Heart left ventricle (tissue), 16 donors: ENCODE measurements at regions not wholly inside any gene's neighbourhood (a gene's known extent, or its start where the extent isn't known, plus 50 kb on each side); places are given as distances from the start of the nearest gene placed in this dataset.

Source experiments
- ATAC-seq, 4 donors: fragments of 200-7000 bp; cut with Tn5 transposase; one replicate each; pipeline ENCODE4 v1.9.1; 2020 to 2022; ENCODE audit warnings: moderate library complexity in 4 of 4, mild to moderate bottlenecking in 3 of 4, moderate number of reproducible peaks in 1 of 4
- DNase-seq, 5 donors: peaks; one replicate each; pipeline ENCODE4 v3.0.0-alpha.2; 2020
- H3K27ac ChIP-seq, 12 donors: fragments of 200-600 bp; sonication (generic) in 4 of 12; one replicate each; pipeline versions ENCODE4 v1.5.0 to v1.8.0; 2016 to 2022; ENCODE audit warnings: mild to moderate bottlenecking in 2 of 12
- H3K27me3 ChIP-seq, 9 donors: fragments of 200-600 bp; sonication (generic) in 2 of 9; one replicate each; pipeline versions ENCODE4 v1.5.1 to v1.8.0; 2016 to 2022; ENCODE audit warnings: mild to moderate bottlenecking in 3 of 9
- H3K36me3 ChIP-seq, 9 donors: fragments of 200-600 bp; sonication (generic) in 2 of 9; one replicate each; pipeline versions ENCODE4 v1.5.0 to v1.8.0; 2018 to 2022; ENCODE audit warnings: mild to moderate bottlenecking in 2 of 9
- H3K4me1 ChIP-seq, 12 donors: fragments of 200-600 bp; sonication (generic) in 4 of 12; one replicate each; pipeline versions ENCODE4 v1.5.0 to v1.8.0; 2016 to 2022; ENCODE audit warnings: mild to moderate bottlenecking in 3 of 12
- H3K4me3 ChIP-seq, 12 donors: fragments of 200-600 bp; sonication (generic) in 4 of 12; one replicate each; pipeline versions ENCODE4 v1.5.0 to v1.8.0; 2017 to 2022; ENCODE audit warnings: mild to moderate bottlenecking in 9 of 12, moderate library complexity in 4 of 12
- H3K9me3 ChIP-seq, 12 donors: fragments of 200-600 bp; sonication (generic) in 4 of 12; one replicate each; pipeline versions ENCODE4 v1.5.0 to v1.8.0; 2016 to 2022; ENCODE audit warnings: mild to moderate bottlenecking in 1 of 12
- POLR2A ChIP-seq, 2 donors: fragments of 450-650 bp; IDR thresholded peaks; one replicate each; pipeline ENCODE4 v1.6.1; 2017; ENCODE audit warnings: antibody characterized with exemption in 2 of 2, mild to moderate bottlenecking in 2 of 2, moderate library complexity in 2 of 2
- WGBS, 4 donors: extraction: QIAGEN DNeasy Blood & Tissue Kit in 2 of 4; methylation state at CpG; one replicate each; pipeline versions ENCODE4 v1.1.5 to v1.1.7; 2013 to 2018; 5-methylcytosine and 5-hydroxymethylcytosine counted together
- intact Hi-C, 10 donors: fragments of 100-400 bp; cut with DNase I; formaldehyde crosslinking; loops; one replicate each; pipeline versions ENCODE4 v1.11.1 to v1.14.2; 2022
- TF ChIP-seq, protein P1 (sequence below), 12 donors: fragments of 200-600 bp; sonication (generic) in 4 of 12; IDR thresholded peaks; one replicate each; pipeline versions ENCODE4 v1.5.0 to v1.8.0; 2018 to 2022; ENCODE audit warnings: antibody characterized with exemption in 12 of 12, mild to moderate bottlenecking in 5 of 12
- donor health status: ischemic (EF 13 %, LVEDD 7.1; RV severe dilation, severe dysfunction).
- donor health status: healthy with polysubstance abuse.
- donor health status: DM: no; HTN: yes; CAD: no.
- donor health status: DM: no; HTN: no; CAD: no.
- donor health status: ischemic (EF 25% LVEDD 6.9; RV normal size, moderate dysfunction).
- donor health status: ischemic (EF 25% LVEDD 5.7; RV mildly dilated, moderate dysfunction).
- donor health status: healthy.
- donor health status: DM: yes; HTN: yes; CAD: no.
- donor health status: ischemic (EF 35%, LVEDD 5.7; RV mildly dilated, moderate dysfunction).
- donor health status: nonischemic (EF 11% LVEDD 7.7; RV severe dilation, severe dysfunction).
- donor health status: DM: yes; HTN: yes; CAD: no.
- donor health status: PGD.
- donor health status: ischemic (EF 29% LVEDD 5.4; RV normal size, mild dysfunction).
- donor health status: nonischemic (EF 23%, LVEDD 6.1; RV moderate dilation, normal function).

GRCh38 chr2:204432196-204432595 is 113.1 kb upstream of the PARD3B start:
- no peaks in the 10 kb centered on the region for H3K4me1 ChIP-seq
- TF ChIP-seq, protein P1, sequence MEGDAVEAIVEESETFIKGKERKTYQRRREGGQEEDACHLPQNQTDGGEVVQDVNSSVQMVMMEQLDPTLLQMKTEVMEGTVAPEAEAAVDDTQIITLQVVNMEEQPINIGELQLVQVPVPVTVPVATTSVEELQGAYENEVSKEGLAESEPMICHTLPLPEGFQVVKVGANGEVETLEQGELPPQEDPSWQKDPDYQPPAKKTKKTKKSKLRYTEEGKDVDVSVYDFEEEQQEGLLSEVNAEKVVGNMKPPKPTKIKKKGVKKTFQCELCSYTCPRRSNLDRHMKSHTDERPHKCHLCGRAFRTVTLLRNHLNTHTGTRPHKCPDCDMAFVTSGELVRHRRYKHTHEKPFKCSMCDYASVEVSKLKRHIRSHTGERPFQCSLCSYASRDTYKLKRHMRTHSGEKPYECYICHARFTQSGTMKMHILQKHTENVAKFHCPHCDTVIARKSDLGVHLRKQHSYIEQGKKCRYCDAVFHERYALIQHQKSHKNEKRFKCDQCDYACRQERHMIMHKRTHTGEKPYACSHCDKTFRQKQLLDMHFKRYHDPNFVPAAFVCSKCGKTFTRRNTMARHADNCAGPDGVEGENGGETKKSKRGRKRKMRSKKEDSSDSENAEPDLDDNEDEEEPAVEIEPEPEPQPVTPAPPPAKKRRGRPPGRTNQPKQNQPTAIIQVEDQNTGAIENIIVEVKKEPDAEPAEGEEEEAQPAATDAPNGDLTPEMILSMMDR (IDR thresholded peaks at IDR 0.05) = no peak
- TF ChIP-seq POLR2A (IDR thresholded peaks at IDR 0.05) = no peak
- peaks cover 0 to 21% (median 13%) of the 10 kb centered on the region in 12 donors for H3K9me3 ChIP-seq
- ATAC-seq (no peak), DNase-seq (no peak)
- H3K27me3 ChIP-seq = no peaks in the 10 kb centered on the region
- 95 to 97% (median 96%) methylated on average over 6 of the region's 6 CpGs for WGBS, 4 donors
- H3K36me3 ChIP-seq = no peaks in the 10 kb centered on the region
- H3K27ac ChIP-seq = no peak overlapping the region
- no peak overlapping the region for H3K4me3 ChIP-seq
- intact Hi-C loops = no loop called here

DNA sequence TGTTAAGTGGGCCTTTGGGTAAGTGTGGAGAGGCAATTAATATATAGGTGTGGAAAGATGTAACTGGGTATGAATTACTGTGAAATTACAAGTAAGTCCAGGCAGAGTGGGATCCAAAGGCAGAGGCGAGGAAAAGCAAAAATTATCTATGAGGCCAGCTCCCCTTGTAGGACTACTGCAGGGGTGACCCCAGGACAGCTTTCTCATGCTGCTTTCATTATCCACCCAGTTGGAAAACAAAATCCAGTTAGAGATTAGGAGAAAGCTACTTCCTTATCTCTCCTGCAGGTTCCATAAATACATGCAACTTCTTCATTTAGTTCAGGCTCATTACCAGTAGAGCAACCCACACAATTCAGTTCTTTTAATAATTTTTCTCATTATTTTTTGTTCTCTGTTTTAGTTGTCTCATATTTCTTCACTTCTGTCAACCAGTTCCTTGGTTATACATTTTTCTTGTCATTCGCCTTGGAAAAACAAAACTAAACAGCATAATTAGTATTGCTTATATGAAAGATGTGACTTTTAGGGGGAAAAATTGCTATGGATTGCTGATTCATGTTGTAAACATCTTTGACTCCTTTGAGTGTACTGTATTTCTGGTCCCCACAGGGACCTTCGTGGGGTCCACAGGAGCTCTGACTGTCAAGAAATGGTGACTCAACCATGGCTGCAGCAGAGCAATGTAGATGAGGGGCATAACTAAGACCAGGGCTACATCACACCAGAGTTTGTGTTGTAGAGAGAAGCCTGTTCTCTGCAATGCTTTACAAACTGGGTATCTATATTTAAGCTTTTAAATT is 110.4 kb upstream of the PARD3B start:
- Histone ChIP-seq H3K27me3 (no peaks in the 10 kb centered on the region), H3K27ac (no peak overlapping the region), H3K4me1 (no peaks in the 10 kb centered on the region), H3K4me3 (no peak overlapping the region), H3K36me3 (no peaks in the 10 kb centered on the region), H3K9me3 (peaks cover 0 to 22% (median 13%) of the 10 kb centered on the region in 12 donors)
- TF ChIP-seq, protein P1 (IDR thresholded peaks at IDR 0.05) = no peak
- TF ChIP-seq POLR2A (IDR thresholded peaks at IDR 0.05) = no peak
- 70 to 75% (median 74%) methylated on average over 3 of the region's 3 CpGs for WGBS, 4 donors
- ATAC-seq (no peak), DNase-seq (no peak)
- intact Hi-C loops = no loop called here

DNA sequence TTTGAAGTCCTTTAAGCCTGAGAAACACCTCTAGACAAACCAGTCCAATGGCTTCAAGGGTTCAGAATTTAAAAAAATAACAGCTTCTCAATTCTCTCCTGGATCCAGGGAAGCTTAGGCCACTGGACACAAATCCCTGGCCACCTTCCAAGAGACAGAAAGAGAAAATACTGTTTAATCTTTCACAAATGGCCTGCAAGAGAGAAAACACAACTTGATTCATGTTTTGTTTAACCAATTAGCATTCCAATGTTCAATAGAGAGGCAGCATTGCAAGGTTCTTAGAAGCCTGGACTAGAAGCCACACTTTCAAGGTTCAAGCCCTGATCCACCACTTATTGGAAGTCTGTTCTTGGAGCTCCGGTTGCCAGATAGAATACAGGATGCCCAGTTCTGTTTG is 109.0 kb upstream of the PARD3B start:
- TF ChIP-seq, protein P1 (IDR thresholded peaks at IDR 0.05) = no peak
- no peak for TF ChIP-seq POLR2A (IDR thresholded peaks at IDR 0.05)
- DNase-seq (no peak), ATAC-seq (no peak)
- no peaks in the 10 kb centered on the region for H3K36me3 ChIP-seq
- peaks cover 0 to 26% (median 14%) of the 10 kb centered on the region in 12 donors for H3K9me3 ChIP-seq
- no peaks in the 10 kb centered on the region for H3K27me3 ChIP-seq
- WGBS, 4 donors = 83 to 92% (median 87%) methylated on average over 1 of the region's 1 CpG
- no peak overlapping the region for H3K27ac ChIP-seq
- intact Hi-C loops = no loop called here
- H3K4me1 ChIP-seq = no peaks in the 10 kb centered on the region
- no peak overlapping the region for H3K4me3 ChIP-seq

DNA sequence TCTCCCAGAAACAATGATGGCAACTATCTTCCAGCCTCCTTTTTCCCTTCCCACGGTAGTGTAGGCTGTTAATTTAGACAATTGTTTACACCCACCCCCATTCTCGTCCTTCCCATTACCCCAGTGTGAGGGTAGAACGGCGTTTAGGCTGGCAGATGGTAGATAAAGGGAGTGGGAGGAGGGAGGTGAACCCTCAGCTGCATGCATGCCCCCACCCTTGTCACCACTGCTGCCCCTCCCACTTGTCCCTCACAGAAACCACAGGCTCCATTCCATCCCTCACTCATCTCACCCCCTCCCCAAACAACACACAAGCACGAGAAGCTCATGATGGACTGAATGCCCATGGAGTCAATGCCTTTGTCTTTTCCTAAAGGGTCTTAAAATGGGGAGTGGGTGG is 107.9 kb upstream of the PARD3B start:
- H3K4me3 ChIP-seq = no peak overlapping the region
- ATAC-seq (no peak), DNase-seq (no peak)
- H3K36me3 ChIP-seq = no peaks in the 10 kb centered on the region
- H3K4me1 ChIP-seq = no peaks in the 10 kb centered on the region
- peaks cover 0 to 15% (median 3%) of the 10 kb centered on the region in 12 donors for H3K9me3 ChIP-seq
- intact Hi-C loops = no loop called here
- H3K27ac ChIP-seq = no peak overlapping the region
- H3K27me3 ChIP-seq = no peaks in the 10 kb centered on the region
- WGBS, 4 donors = 59 to 73% (median 61%) methylated on average over 5 of the region's 5 CpGs
- no peak for TF ChIP-seq POLR2A (IDR thresholded peaks at IDR 0.05)
- TF ChIP-seq, protein P1 (IDR thresholded peaks at IDR 0.05) = no peak
